IPS DF 19.7 (cell line): ENCODE measurements at regions not wholly inside any gene's neighbourhood (a gene's known extent, or its start where the extent isn't known, plus 50 kb on each side); places are given as distances from the start of the nearest gene placed in this dataset.

Source experiments
- DNase-seq: peaks from one replicate; pipeline ENCODE4 v3.0.0-alpha.2; 2013; ENCODE audit warnings: low read depth, low spot score

GRCh38 chr9:106596984-106597383 is 266.0 kb upstream of the ZNF462 start:
- DNase-seq, result no peak

GRCh38 chr9:106600955-106601560 is 261.9 kb upstream of the ZNF462 start:
- no peak for DNase-seq

DNA sequence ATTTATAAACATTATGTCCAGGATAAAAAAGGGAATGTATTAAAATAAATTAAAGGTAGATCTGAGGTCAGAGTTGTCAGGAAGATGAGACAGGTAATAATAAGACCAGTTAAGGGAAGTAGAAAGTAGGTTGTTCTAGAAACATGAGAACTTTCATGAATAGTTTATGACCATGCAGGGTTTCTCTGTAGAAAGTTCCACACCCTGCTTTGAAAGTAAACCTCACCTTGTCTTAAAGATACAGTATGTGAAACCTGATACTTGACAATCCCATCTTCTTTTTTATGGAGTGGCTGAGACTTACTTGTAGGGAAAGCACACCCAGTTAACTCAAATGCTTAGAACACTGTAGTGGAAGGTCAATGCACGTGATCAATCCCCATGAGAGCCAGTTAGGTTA is 260.6 kb upstream of the ZNF462 start:
- no peak for DNase-seq

- DNase-seq, result no peak
Observed at GRCh38 chr9:106613250-106613737, 249.7 kb upstream of the ZNF462 start.

DNA sequence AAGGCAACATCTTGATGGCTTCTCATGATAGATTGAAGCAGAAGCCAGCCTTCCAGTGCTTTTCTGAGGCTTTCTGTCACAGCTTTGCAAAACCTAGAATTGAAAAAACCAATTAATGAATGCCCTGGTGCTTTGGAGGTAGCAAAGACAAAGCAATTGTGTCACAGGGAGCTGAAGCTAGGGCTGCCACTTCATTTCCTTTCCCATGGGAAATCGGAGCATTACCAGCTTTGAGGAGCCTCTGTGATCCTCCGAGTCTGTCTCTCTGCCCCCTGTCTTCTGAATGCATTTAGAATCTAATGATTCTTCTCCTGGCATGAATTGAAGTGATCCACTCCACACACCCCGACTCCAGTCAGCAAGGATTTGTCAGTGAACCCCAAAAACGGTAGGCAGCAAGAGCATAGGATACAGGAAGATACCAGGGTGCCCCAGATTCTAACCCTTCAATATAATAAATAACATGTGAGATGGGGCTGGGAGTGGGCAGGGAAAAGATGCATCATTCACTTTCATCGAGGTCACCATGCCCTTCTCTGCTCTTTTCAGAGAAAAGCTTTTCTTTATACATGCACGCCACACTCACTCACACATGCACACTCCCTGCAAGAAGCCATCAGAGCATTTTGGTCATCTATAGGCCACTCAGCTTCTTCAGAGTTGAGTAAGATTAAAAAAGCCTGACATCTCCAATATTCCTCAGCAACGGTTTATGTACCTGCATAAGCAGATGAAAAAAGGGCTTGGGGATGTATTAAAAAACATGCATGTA is 247.7 kb upstream of the ZNF462 start:
- DNase-seq, result no peak

- DNase-seq, result no peak
Observed at GRCh38 chr9:106616026-106616425, 246.9 kb upstream of the ZNF462 start.

GRCh38 chr9:106616851-106617345 is 246.1 kb upstream of the ZNF462 start:
- no peak for DNase-seq

DNA sequence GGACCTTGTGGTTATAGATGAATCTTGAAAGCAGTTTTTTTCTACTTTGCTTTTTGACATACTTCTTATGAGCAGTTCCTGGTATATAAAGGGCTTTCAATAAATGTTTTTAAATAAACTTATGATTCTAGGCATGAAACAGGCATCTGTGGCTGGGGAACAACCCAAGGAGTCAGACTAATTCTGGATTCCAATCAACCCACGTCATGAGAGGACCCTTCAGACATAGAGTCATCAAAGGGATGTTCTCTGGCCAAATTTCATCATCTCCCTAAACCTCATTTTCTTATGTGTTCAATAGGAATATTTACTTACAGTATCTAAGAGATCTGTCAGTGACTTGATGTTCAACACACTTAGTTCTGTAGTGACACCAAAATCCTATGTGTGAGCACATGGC is 243.8 kb upstream of the ZNF462 start:
- no peak for DNase-seq

- no peak for DNase-seq
Observed at GRCh38 chr9:106620081-106620480, 242.9 kb upstream of the ZNF462 start.

DNA sequence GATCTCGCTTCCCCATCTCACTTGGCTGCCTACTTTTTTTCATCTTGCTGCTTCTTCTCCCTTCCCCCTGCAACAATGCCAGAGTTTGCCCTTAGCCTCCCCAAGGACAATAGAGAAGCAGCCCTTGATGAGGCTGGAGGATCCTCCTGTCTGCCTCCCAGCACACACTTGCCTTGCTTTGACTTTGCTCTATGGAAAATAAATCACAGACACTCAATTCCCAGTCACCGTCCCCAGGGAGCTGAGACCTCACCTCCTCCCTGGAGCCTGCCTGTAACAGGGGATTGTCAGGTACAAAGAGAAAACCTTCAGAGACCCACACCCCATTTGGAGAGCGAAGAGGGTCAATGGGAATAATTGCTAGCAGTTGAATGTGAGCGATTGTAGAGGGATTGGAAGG is 242.1 kb upstream of the ZNF462 start:
- no peak for DNase-seq

GRCh38 chr9:106621313-106622163 is 241.4 kb upstream of the ZNF462 start:
- DNase-seq, result peak; percentile 30

GRCh38 chr9:106622164-106622487 is 240.8 kb upstream of the ZNF462 start:
- no peak for DNase-seq

DNA sequence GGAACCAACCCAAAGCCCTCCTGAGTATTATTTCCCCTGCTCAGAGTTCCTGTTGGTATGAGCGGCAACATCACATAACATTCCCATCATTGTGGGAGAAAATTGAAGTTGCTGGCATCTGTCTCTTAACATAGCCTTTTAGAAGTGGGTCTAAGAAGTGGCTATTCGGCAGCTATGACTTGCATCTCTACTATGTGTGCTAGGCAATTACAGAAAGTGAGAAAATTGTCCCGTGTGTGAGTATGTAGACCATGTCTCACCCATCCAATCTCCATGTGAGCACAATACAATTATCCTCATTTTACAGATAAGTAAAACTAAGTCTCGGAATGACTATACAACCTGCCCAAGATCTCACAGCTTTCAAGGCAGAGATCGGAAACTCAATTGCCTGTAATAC is 239.4 kb upstream of the ZNF462 start:
- DNase-seq, result no peak

DNA sequence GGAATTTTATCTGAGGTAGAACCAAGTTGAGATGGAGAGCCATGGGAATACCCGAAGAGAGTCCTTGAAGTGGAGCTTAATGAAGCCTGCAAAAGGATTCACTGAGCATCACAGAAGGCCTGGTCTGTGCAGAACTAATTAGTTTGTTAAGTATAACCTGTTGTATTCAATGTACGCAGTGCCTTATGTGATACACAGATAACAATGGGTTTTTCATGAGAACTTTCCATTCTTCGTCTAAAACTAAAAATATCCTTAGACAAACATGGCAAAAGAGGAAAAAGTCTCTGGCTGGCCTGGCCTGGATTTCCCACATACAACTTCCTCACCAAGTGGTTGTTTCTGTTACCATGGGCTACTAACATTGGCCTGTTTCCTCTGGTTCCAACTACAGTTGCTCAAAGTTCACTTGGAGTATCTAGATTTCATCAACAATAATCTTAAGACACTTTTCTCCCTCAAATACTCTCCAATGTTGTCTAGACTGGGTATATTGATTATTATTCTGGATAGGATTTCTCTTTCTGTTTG is 237.6 kb upstream of the ZNF462 start:
- DNase-seq, result no peak

DNA sequence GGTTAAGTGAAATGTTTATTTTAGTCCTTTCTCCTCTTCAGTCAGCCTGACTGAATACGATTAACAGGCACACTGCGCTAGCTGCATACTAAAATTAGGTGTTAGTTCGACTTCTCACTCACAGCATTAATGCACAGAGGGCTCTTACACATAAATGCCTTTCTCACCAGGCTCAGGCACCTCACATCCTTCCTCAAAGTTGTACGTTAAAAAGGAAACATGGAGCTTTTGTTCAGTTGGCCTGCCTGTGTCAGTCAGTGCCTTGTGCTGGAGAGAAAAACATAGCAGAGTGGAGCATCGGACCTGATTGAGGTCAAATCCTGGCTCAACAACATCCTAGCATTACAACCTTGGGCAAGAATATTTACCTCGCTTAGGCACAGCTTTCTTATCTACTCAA is 236.0 kb upstream of the ZNF462 start:
- DNase-seq, result no peak

DNA sequence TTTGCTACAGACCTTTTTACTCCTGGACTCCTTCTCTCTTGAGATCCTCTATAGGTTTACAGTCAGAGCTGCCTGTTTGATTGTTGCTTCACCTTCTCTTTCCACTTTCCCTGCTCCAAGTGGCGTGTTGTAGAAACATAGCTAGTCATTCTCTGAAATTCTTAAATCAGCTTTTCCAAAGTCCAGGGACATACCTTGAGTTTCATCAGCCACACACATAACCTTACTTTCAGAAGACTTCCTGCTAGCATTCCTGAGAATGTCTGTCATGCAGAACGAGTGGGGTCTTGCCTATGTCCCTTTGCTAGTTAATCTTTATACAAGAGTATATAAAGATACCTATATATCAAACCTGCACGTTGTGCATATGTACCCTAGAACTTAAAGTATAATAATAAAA is 230.3 kb upstream of the ZNF462 start:
- no peak for DNase-seq

DNA sequence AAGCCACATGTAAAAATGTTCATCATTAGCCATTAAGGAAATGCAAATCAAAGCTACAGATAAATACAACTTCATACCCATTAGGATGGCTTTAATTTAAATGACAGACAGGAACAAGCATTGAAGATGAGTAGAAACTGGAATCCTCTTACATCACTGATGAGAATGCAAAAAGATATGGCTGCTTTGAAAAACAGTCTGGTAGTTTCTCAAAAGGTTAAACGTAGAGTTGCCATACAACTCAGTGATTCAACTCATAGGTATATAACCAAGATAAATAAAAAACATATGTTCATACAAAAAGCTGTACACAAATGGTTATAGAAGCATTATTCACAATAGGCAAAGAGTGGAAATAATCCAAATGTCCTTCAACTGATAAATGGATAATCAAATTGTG is 228.8 kb upstream of the ZNF462 start:
- DNase-seq, result no peak

DNA sequence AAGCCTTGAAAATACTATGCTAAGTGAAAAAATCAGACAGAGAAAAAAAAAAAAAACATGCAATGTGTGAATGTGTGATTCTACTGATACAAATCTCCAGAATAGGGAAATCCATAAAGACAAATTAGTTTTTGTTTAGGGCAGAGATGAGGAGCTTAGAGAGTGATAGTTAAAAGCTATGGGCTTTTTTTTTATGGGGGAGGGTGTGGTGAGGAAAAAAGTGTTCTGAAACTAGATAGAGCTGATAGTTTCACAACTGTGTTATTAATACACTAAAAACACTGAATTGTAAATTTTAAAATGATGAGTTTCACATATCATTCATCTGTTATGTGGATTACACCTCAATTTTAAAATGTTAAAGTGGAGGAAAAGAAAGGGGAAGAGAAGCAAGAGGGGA is 228.3 kb upstream of the ZNF462 start:
- DNase-seq, result no peak

DNA sequence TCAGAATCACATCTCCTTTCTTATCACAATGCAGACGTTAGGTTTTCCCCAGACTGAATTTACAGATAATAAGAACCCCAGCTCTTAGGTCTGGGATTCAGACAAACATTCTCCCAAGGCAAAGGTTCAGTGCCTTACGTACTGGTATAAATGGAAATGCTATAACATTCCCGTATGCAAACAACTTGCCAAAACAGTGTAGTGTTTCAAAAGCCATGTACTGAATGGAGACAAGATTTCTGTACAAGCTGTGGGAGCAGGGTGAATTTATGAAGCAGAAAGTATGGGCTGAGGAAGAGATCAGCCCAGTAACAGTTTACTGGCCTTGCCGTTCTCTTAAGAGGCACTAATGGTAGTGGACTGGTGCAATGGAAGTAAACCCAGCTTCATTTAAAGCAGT is 225.5 kb upstream of the ZNF462 start:
- DNase-seq, result no peak

DNA sequence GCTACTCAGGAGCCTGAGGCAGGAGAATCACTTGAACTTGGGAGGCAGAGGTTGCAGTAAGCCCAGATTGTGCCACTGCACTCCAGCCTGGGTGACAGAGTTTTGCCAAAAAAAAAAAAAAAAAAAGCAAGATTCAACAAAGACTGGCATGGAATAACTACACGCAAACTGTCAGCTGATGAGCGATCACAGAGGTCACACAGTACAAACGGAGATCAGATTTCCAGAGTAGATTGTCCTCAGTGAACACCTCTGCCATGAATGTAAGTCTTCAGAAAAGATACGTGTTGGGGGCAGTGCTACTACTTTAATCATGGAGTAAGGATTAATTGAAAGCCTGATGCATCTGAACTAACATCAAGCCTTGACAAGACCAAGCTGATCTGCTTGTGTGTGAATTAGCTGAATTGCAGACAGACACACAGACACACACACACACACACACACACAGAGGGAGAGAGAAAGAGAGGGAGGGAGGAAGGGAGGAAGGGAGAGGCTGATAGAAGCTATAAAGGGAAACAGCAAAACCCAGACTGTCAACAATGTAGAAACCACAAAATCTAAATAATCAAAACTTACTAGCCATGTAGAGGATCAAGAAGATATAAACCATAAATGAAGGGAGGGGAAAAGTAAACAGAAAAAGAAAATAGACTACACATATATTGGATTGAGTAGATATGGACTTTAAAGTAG is 222.9 kb upstream of the ZNF462 start:
- DNase-seq, result no peak

GRCh38 chr9:106643211-106643930 is 219.6 kb upstream of the ZNF462 start:
- no peak for DNase-seq
